ENCODE measurements at regions not wholly inside any gene's neighbourhood (a gene's known extent, or its start where the extent isn't known, plus 50 kb on each side); places are given as distances from the start of the nearest gene placed in this dataset.

DNA sequence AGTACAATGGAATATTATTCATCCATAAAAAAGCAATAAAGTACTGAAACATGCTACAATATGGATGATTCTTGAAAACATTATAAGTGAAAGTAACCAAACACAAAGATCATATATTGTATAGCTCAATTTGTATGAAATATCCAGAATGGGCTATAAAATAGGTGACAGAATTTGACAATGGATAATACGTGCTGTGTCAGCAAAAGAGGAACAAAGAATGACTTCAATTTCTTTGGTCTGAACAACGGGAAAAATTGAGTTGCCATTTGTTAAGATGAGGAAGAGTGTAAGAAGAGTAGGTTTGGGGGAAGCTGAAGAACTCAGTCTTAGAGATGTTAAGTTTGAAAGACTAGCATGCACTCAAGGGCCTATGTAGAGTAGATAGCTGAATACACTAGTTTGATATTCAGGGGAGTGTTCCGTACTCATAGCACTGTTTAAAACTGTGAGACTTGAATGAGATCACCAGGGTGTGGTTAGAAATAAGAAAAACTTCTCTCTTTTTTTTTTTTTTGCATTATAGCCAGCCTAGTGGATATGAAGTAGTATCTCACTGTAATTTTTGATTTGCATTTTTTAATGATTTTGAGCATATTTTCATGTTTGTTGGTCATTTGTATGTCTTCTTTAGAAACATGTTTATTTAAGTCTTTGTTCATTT lies 213.6 kb downstream of the NR4A2 start:
- DNase-seq = no peak
- ATAC-seq = no peak
- Mint-ChIP-seq H3K4me1 (no peaks in the 10 kb centered on the region), H3K9me3 (peaks cover 0 to 10% (median 3%) of the 10 kb centered on the region in 9 donors), H3K27ac (no peak overlapping the region), H3K4me3 (no peak overlapping the region), H3K27me3 (peaks cover 0 to 6% (median 3%) of the 10 kb centered on the region in 5 donors), H3K36me3 (peaks cover 0 to 13% (median 0%) of the 10 kb centered on the region in 3 donors)
- POLR2A ChIA-PET = no interaction called here

DNA sequence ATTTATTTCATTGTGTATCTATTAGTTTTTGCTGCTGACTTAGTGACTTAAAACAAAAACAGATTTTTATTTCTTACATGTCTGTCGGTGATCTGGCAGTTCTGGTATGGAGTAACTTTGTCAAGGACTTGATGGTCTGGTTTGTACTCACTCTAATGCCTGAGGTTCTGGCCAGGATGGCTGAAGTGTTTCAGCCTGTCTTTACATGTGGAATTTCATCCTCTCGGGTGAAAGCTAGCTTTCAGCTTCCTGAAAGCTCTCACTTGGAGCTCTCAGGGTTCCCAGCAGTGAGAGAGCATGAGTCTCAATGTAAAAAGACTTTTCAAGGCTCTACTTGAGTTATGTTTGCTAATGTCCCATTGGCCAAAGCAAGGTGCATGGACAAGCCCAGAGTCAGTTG lies 216.4 kb downstream of the NR4A2 start:
- H3K36me3 Mint-ChIP-seq = peaks cover 0 to 12% (median 0%) of the 10 kb centered on the region in 3 donors
- no peaks in the 10 kb centered on the region for H3K4me1 Mint-ChIP-seq
- H3K9me3 Mint-ChIP-seq = peaks cover 0 to 10% (median 3%) of the 10 kb centered on the region in 9 donors
- H3K27me3 Mint-ChIP-seq = no peaks in the 10 kb centered on the region
- no peak overlapping the region for H3K27ac Mint-ChIP-seq
- POLR2A ChIA-PET = no interaction called here
- H3K4me3 Mint-ChIP-seq = no peak overlapping the region
- DNase-seq (no peak), ATAC-seq (no peak)

DNA sequence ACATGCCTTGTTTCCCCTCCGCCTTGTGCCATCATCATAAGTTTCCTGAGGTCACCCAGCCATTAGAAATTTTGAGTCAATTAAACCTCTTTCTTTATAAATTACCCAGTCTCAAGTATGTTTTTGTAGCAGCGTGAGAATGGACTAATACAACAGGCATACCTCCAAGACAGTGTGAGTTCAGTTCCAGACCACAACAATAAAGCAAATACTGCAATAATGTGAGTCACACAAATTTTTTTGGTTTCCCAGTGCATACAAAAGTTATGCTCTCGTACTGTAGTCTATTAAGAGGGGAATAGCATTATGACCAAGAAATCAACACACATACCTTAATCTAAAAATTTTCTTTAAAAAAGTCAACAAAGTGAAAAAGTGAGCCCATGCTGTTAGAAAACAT lies 217.2 kb downstream of the NR4A2 start:
- H3K4me1 Mint-ChIP-seq = no peaks in the 10 kb centered on the region
- no peak overlapping the region for H3K27ac Mint-ChIP-seq
- ATAC-seq (no peak), DNase-seq (no peak)
- peaks cover 0 to 8% (median 0%) of the 10 kb centered on the region in 3 donors for H3K36me3 Mint-ChIP-seq
- no peak overlapping the region for H3K4me3 Mint-ChIP-seq
- no peaks in the 10 kb centered on the region for H3K27me3 Mint-ChIP-seq
- POLR2A ChIA-PET = no interaction called here
- peaks cover 0 to 4% (median 0%) of the 10 kb centered on the region in 9 donors for H3K9me3 Mint-ChIP-seq

DNA sequence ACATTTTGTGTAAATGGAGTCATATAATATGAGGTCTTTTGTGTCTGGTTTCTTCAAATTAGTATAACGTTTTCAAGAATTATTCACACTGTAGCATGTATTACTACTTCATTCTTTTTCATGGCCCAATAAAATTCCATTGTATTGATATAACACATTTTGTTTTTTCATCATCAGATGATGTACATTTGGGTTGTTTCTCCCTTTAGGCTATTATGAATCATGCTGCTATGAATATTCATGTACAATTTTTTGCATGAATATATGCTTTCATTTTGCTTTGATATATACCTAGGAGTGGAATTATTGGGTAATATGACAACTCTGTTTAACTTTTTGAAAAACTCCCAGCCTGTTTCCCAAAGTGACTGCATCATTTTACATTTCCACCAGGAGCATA lies 220.2 kb downstream of the NR4A2 start:
- DNase-seq = no peak
- no peaks in the 10 kb centered on the region for H3K9me3 Mint-ChIP-seq
- no peak overlapping the region for H3K4me3 Mint-ChIP-seq
- ATAC-seq = no peak
- H3K36me3 Mint-ChIP-seq = no peaks in the 10 kb centered on the region
- no peak overlapping the region for H3K27ac Mint-ChIP-seq
- no peaks in the 10 kb centered on the region for H3K4me1 Mint-ChIP-seq
- POLR2A ChIA-PET = no interaction called here
- no peaks in the 10 kb centered on the region for H3K27me3 Mint-ChIP-seq

DNA sequence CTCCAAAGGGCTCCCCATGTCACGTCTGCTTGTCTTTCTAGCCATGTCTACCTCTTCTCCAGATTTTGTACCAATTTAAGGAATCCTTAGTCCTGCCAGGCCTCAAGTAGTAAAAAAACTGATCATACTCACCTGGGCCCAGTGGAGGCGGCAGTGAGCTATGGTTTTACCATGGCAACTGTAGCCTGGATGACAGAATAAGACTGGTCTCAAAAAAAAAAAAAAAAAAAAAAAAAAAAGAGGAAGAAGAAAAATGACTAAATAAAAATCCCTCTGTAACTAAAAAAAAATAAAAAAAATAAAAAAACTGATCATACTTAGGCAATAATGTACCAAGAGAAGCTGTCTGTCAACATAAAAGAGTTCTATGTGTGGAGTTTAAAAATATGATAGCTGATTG lies 221.6 kb downstream of the NR4A2 start:
- POLR2A ChIA-PET = interaction anchor here (0.7 kb wide), 1 partner anchor 232 kb away, joined by 6 read pairs; no protein-coding TSS in a partner anchor
- no peaks in the 10 kb centered on the region for H3K4me1 Mint-ChIP-seq
- H3K27ac Mint-ChIP-seq = no peak overlapping the region
- peaks cover 0 to 1% (median 0%) of the 10 kb centered on the region in 5 donors for H3K27me3 Mint-ChIP-seq
- DNase-seq (peak in 3 of 10 donors; percentile 1 to 16 (median 10)), ATAC-seq (peak in 1 of 2 donors; percentile 35)
- no peak overlapping the region for H3K4me3 Mint-ChIP-seq
- H3K9me3 Mint-ChIP-seq = peaks cover 0 to 4% (median 0%) of the 10 kb centered on the region in 9 donors
- no peaks in the 10 kb centered on the region for H3K36me3 Mint-ChIP-seq

DNA sequence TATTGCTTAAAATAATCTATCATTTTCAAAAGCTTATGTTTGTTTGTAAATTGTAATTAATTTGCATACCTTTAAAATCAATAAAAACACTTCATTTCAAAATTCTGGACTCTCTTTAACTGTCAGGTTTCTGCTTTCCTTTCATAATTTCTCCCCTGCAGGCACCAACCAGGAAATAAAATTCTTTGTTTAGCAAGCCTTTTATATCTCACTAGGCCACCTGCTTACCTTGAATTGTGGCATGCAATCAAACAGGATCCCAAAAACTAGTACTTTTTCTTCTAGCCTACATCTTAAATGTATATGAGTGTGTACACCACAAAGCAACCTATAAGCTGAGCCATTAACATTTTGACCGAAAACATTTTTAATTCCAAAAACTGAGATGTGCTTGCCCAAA lies 233.1 kb downstream of the NR4A2 start:
- POLR2A ChIA-PET = no interaction called here
- Mint-ChIP-seq H3K27ac (no peak overlapping the region), H3K4me3 (no peak overlapping the region), H3K36me3 (no peaks in the 10 kb centered on the region), H3K9me3 (peaks cover 0 to 7% (median 0%) of the 10 kb centered on the region in 9 donors), H3K27me3 (peaks cover 0 to 3% (median 2%) of the 10 kb centered on the region in 5 donors), H3K4me1 (no peaks in the 10 kb centered on the region)
- DNase-seq = no peak
- ATAC-seq = no peak

DNA sequence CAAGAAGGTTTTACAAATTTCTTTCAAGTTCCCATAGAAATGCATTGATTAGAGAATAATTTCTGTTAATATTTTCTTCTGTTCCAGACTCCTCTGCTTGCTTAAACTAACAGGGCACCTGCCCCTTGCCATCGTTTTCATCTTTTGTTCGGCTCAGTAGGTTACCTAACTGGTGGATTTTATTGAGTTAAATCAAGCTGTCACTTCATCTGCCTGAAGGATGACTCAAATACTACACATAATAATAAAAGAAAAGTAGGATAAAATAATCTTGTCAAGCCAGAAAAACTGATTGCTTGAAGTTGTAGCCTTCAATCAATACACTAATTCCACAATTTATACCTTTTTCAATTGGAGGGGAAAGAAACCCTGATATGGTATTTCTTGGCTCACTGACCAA lies 234.0 kb downstream of the NR4A2 start:
- ATAC-seq = no peak
- no peak overlapping the region for H3K4me3 Mint-ChIP-seq
- POLR2A ChIA-PET = no interaction called here

DNA sequence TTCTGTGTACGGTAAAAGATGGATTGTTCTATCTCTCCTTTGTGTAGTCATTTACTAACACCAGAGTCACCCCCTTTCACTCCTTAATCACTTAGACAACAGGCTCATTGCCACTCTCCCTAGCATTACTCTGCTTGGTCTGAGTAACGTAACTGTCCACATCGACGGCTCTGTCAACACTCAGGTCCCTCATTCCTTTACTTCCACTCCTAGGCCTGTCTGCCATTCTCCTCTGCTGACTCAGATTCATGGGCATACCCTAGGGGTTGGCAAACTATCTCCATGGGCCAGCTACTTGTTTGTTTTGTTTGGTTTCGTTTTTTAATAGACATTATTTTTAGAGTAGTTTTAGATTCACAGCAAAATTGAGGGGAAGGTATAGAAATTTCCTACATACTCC lies 243.9 kb downstream of the NR4A2 start:
- no peaks in the 10 kb centered on the region for H3K36me3 Mint-ChIP-seq
- DNase-seq (no peak), ATAC-seq (no peak)
- no peak overlapping the region for H3K4me3 Mint-ChIP-seq
- peaks cover 0 to 3% (median 0%) of the 10 kb centered on the region in 9 donors for H3K9me3 Mint-ChIP-seq
- POLR2A ChIA-PET = no interaction called here
- peaks cover 0 to 6% (median 0%) of the 10 kb centered on the region in 5 donors for H3K27me3 Mint-ChIP-seq
- no peaks in the 10 kb centered on the region for H3K4me1 Mint-ChIP-seq
- no peak overlapping the region for H3K27ac Mint-ChIP-seq

More for the DNA sequence above, 234.0 kb downstream of the NR4A2 start:
- Mint-ChIP-seq H3K9me3 (peaks cover 0 to 7% (median 0%) of the 10 kb centered on the region in 9 donors), H3K36me3 (no peaks in the 10 kb centered on the region), H3K4me1 (no peaks in the 10 kb centered on the region), H3K27ac (no peak overlapping the region), H3K27me3 (peaks cover 0 to 3% (median 2%) of the 10 kb centered on the region in 5 donors)
- DNase-seq = no peak

DNA sequence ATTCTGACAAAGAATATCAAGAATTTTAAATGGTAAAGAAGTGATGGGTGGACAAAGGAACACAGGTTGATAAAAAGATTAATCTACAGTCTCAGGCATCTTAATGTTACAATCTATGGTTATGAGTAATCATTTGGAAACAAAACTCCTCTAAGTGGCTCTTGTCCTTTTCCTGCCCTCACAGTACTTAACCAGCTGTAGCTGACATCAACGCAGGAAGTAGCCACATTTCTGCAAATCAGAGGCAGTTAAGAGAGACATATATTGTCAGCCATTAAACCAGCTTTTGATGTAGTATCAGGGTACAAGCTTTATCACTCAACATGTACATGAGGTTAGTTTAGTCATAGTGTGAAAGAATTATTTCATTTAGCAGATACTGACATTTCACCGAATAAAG lies 244.6 kb downstream of the NR4A2 start:
- DNase-seq = no peak
- peaks cover 0 to 6% (median 0%) of the 10 kb centered on the region in 5 donors for H3K27me3 Mint-ChIP-seq
- no peak overlapping the region for H3K4me3 Mint-ChIP-seq
- H3K27ac Mint-ChIP-seq = no peak overlapping the region
- peaks cover 0 to 7% (median 0%) of the 10 kb centered on the region in 3 donors for H3K36me3 Mint-ChIP-seq
- H3K4me1 Mint-ChIP-seq = no peaks in the 10 kb centered on the region
- POLR2A ChIA-PET = no interaction called here
- ATAC-seq = no peak
- H3K9me3 Mint-ChIP-seq = peaks cover 0 to 5% (median 2%) of the 10 kb centered on the region in 9 donors

DNA sequence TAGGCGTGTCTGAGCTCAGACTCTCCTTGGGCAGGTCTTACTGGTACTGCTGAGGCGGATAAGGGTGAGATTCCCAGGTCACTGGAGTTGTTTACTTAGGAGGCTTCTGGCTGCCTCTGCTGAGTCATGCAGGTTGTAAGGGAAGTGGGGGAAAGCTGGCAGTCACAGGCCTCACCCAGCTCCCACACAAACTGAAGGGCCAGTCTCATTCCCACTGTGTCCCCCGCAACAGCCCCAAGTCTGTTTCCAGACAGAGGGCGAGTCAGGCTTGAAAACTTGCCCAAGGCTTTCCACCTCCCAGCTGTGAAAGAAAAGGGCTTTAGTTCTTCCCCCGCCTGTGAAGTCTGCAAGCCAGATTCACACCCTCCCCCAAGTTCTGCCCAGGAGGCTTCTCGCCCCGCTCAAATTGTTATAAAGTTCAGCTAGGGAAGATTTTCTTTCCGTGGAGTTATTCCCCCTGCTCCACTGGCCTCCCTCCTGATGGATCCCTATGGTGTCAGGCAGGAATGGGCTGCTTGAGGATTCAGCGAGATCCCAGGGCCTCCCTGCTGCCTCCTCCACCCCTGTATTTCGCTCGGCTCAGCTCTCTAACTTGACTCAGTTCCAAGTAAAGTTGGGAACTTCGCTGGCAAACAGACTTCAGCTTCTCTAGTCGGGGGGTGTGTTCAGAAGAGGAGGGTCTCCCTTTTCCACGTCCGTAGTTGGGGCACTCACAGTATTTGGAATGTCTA lies 248.6 kb downstream of the NR4A2 start:
- POLR2A ChIA-PET = no interaction called here
- Mint-ChIP-seq H3K27me3 (peaks cover 0 to 6% (median 0%) of the 10 kb centered on the region in 5 donors), H3K36me3 (peaks cover 0 to 20% (median 0%) of the 10 kb centered on the region in 3 donors), H3K4me1 (no peaks in the 10 kb centered on the region), H3K27ac (no peak overlapping the region), H3K4me3 (no peak overlapping the region), H3K9me3 (peaks cover 0 to 37% (median 12%) of the 10 kb centered on the region in 9 donors)
- ATAC-seq (no peak), DNase-seq (no peak)

DNA sequence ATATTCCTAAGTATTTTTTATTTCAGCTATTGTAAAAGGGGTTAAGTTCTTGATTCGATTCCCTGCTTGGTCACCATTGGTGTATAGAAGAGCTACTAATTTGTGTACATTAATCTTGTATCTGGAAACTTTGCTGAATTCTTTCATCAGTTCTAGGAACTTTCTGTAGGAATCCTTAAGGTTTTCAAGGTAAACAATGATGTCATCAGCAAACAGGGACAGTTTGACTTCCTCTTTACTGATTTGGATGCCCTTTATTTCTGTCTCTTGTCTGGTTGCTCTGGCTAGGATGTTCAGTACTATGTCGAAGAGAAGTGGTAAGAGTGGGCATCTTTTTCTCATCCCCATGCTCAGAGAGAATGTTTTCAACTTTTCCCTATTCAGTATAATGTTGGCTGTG lies 252.7 kb downstream of the NR4A2 start:
- H3K36me3 Mint-ChIP-seq = peaks cover 0 to 20% (median 0%) of the 10 kb centered on the region in 3 donors
- peaks cover 0 to 5% (median 0%) of the 10 kb centered on the region in 5 donors for H3K27me3 Mint-ChIP-seq
- ATAC-seq (no peak), DNase-seq (no peak)
- POLR2A ChIA-PET = no interaction called here
- peaks cover 0 to 39% (median 12%) of the 10 kb centered on the region in 9 donors for H3K9me3 Mint-ChIP-seq
- H3K4me3 Mint-ChIP-seq = no peak overlapping the region
- no peaks in the 10 kb centered on the region for H3K4me1 Mint-ChIP-seq
- H3K27ac Mint-ChIP-seq = no peak overlapping the region

DNA sequence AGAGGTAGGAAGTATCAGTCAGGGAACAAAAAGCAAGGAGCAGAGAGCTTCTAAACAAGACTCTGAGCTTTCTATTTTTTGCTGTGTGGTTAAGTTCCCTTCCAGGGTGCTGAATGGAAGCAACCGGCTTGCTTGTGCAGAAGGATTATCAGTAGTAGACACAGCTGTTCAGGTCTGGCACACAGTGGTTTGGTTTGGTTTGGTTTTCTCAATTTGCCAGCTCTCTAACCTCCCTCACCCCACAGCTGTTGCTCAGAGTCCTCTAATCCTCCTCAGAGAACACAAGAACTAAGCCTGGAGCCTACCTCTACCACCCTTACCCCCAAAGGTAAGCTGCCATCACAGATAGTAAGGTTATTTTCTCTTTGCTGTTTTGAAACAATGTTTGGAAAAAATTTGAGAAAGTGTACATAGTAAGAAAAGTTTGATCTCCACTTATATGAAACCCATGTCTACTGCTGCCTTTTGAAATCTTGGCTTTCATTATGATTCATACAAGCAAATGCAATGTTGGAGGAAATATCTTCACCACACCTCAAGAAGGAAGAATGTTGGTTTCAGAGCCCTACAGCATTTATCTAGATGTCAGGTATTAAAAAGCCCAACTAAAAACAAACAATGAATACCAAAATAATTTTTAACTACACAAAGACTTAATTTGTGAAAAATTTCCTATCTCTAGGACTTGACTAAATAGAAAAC lies 255.3 kb downstream of the NR4A2 start:
- H3K27me3 Mint-ChIP-seq = no peaks in the 10 kb centered on the region
- peaks cover 0 to 7% (median 0%) of the 10 kb centered on the region in 3 donors for H3K36me3 Mint-ChIP-seq
- ATAC-seq (no peak), DNase-seq (no peak)
- no peak overlapping the region for H3K4me3 Mint-ChIP-seq
- H3K9me3 Mint-ChIP-seq = peaks cover 0 to 28% (median 8%) of the 10 kb centered on the region in 9 donors
- POLR2A ChIA-PET = interaction anchor here (0.9 kb wide), 1 partner anchor 189 kb away, joined by 3 read pairs; no protein-coding TSS in a partner anchor
- no peaks in the 10 kb centered on the region for H3K4me1 Mint-ChIP-seq
- no peak overlapping the region for H3K27ac Mint-ChIP-seq

DNA sequence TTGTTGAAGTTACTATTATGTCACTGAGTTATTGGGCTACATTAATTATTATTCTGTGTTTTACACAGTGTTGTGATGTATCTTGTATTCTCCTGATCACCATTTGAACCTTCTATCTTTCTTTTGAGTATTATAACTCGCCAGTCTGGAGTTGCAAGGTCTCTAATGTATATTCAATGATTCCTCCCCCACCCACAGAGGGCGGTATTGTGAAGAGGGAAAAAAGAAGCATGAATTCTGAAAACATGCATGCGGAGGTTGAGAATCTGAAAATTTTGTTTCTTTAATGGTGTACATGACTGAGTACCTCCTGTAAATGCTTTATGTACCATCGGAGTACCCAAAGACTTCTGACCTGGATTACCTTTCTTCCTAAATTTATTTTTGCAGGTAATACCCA lies 266.6 kb downstream of the NR4A2 start:
- no peaks in the 10 kb centered on the region for H3K9me3 Mint-ChIP-seq
- no peak for DNase-seq
- POLR2A ChIA-PET = no interaction called here

More for the DNA sequence above, 266.6 kb downstream of the NR4A2 start:
- H3K4me1 Mint-ChIP-seq = no peaks in the 10 kb centered on the region
- no peak for ATAC-seq
- peaks cover 0 to 8% (median 0%) of the 10 kb centered on the region in 5 donors for H3K27me3 Mint-ChIP-seq
- H3K27ac Mint-ChIP-seq = no peak overlapping the region
- H3K36me3 Mint-ChIP-seq = no peaks in the 10 kb centered on the region
- H3K4me3 Mint-ChIP-seq = no peak overlapping the region

All from naive thymus-derived CD8-positive, alpha-beta T cell (primary cell).